Activated T-cell treated with anti-CD3 and anti-CD28 coated beads for 24 hours (primary cell): ENCODE measurements at regions not wholly inside any gene's neighbourhood (a gene's known extent, or its start where the extent isn't known, plus 50 kb on each side); places are given as distances from the start of the nearest gene placed in this dataset.

Experiments used
- DNase-seq: peaks from one replicate; pipeline ENCODE4 v3.0.0-alpha.2; 2020; ENCODE audit warnings: low read depth

- no peak for DNase-seq
Observed at GRCh38 chr16:6381896-6382295, 950.7 kb upstream of the RBFOX1 start.

GRCh38 chr16:6377956-6378355, 954.7 kb upstream of the RBFOX1 start:
- no peak for DNase-seq

- no peak for DNase-seq
Observed at GRCh38 chr16:6375465-6376075, 957.1 kb upstream of the RBFOX1 start.

- DNase-seq, result no peak
Observed at GRCh38 chr16:6374821-6375220, 957.8 kb upstream of the RBFOX1 start.

GRCh38 chr16:6364846-6365245, 967.8 kb upstream of the RBFOX1 start:
- DNase-seq, result no peak

GRCh38 chr16:6363896-6364607, 968.6 kb upstream of the RBFOX1 start:
- no peak for DNase-seq

- no peak for DNase-seq
Observed at GRCh38 chr16:6363396-6363795, 969.2 kb upstream of the RBFOX1 start.

- DNase-seq, result no peak
Observed at GRCh38 chr16:6362321-6362720, 970.3 kb upstream of the RBFOX1 start.

GRCh38 chr16:6360641-6361040, 972.0 kb upstream of the RBFOX1 start:
- DNase-seq, result no peak

- no peak for DNase-seq
Observed at GRCh38 chr16:6356911-6357310, 975.7 kb upstream of the RBFOX1 start.

GRCh38 chr16:6349725-6350124, 982.9 kb upstream of the RBFOX1 start:
- DNase-seq, result no peak

- no peak for DNase-seq
Observed at GRCh38 chr16:6345090-6345489, 987.6 kb upstream of the RBFOX1 start.

- DNase-seq, result no peak
Observed at GRCh38 chr16:6343157-6343556, 989.5 kb upstream of the RBFOX1 start.

GRCh38 chr16:6341981-6342380, 990.7 kb upstream of the RBFOX1 start:
- DNase-seq, result no peak

- no peak for DNase-seq
Observed at GRCh38 chr16:6335072-6335471, 997.6 kb upstream of the RBFOX1 start.

- no peak for DNase-seq
Observed at GRCh38 chr16:6331770-6332169, 1000.9 kb upstream of the RBFOX1 start.

- DNase-seq, result no peak
Observed at GRCh38 chr16:6317934-6318333, 1014.7 kb upstream of the RBFOX1 start.

- no peak for DNase-seq
Observed at GRCh38 chr16:6309271-6309670, 1023.4 kb upstream of the RBFOX1 start.

- no peak for DNase-seq
Observed at GRCh38 chr16:6308176-6308575, 1024.5 kb upstream of the RBFOX1 start.

GRCh38 chr16:6300523-6300922, 1032.1 kb upstream of the RBFOX1 start:
- no peak for DNase-seq

GRCh38 chr16:6297666-6298410, 1034.8 kb upstream of the RBFOX1 start:
- no peak for DNase-seq

- DNase-seq, result no peak
Observed at GRCh38 chr16:6286176-6286575, 1046.5 kb upstream of the RBFOX1 start.

- DNase-seq, result no peak
Observed at GRCh38 chr16:6284731-6285130, 1047.9 kb upstream of the RBFOX1 start.
